ENCODE measurements at regions not wholly inside any gene's neighbourhood (a gene's known extent, or its start where the extent isn't known, plus 50 kb on each side); places are given as distances from the start of the nearest gene placed in this dataset.
"Not testable (repeated sequence)": the region's sequence is repeated elsewhere in the genome, so short reads cannot be mapped to it uniquely, and the experiment has no call there.

GRCh38 chr12:125856896-125857295, 791.7 kb downstream of the AACS start:
- no peak for DNase-seq (ENCODE audit: low read depth)
- no peak overlapping the region for H3K4me3 ChIP-seq (replicated peaks; ENCODE audit: low read depth, low read length)
- no peak for TF ChIP-seq CTCF (IDR thresholded peaks at IDR 0.05; ENCODE audit: low read length, missing control alignments)

- DNase-seq (ENCODE audit: low read depth), result no peak
- no peak overlapping the region for H3K4me3 ChIP-seq (replicated peaks; ENCODE audit: low read depth, low read length)
- no peak for TF ChIP-seq CTCF (IDR thresholded peaks at IDR 0.05; ENCODE audit: low read length, missing control alignments)
Observed at GRCh38 chr12:125860672-125861288, 795.5 kb downstream of the AACS start.

GRCh38 chr12:125861299-125862281, 796.4 kb downstream of the AACS start:
- H3K4me3 ChIP-seq (replicated peaks; ENCODE audit: low read depth, low read length), result no peak overlapping the region
- DNase-seq (ENCODE audit: low read depth), result no peak
- no peak for TF ChIP-seq CTCF (IDR thresholded peaks at IDR 0.05; ENCODE audit: low read length, missing control alignments)

DNA sequence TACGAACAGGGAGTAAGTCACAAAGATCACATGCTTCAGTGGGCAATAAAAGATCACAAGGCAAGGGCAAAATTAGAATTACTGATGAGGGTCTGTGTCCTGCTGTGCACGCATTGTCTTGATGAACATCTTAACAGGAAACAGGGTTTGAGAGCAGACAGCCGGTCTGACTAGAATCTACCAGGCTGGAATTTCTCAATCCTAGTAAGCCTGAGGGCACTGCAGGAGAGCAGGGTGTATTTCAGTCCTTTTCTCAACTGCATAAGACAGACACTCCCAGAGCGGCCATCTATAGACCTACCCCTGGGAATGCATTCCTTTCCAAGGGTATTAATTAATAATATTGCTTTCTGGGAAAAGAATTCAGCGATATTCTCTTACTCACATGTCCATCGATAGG, 800.0 kb downstream of the AACS start:
- not testable (repeated sequence) for DNase-seq (ENCODE audit: low read depth)

GRCh38 chr12:125871811-125872594, 806.8 kb downstream of the AACS start:
- no peak for TF ChIP-seq CTCF (IDR thresholded peaks at IDR 0.05; ENCODE audit: low read length, missing control alignments)
- H3K4me3 ChIP-seq (replicated peaks; ENCODE audit: low read depth, low read length), result no peak overlapping the region
- no peak for DNase-seq (ENCODE audit: low read depth)

More for the DNA sequence above, 800.0 kb downstream of the AACS start:
- H3K4me3 ChIP-seq (replicated peaks; ENCODE audit: low read depth, low read length), result not testable (repeated sequence)

- H3K4me3 ChIP-seq (replicated peaks; ENCODE audit: low read depth, low read length), result no peak overlapping the region
- no peak for TF ChIP-seq CTCF (IDR thresholded peaks at IDR 0.05; ENCODE audit: low read length, missing control alignments)
- DNase-seq (ENCODE audit: low read depth), result no peak
Observed at GRCh38 chr12:125873016-125873415, 807.8 kb downstream of the AACS start.

DNA sequence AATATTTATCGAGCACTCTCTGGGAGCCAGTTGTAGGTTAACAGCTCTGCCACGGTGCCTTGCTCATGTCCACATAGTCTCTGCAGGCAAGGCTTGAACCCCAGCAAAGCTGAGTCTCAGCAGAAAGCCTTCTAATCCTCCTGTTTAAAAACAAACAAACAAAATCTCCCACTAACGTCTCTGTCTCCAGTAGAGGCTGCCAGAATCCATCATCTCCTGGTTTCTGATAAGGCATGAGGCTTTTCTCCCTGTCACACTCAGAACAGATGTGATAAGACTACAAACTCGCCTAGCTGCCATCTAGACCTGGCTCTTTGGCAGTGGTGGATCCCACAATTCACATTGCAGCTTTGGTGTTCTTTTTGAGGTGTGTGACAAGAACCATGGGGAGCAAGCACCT, 813.2 kb downstream of the AACS start:
- no peak for DNase-seq (ENCODE audit: low read depth)
- H3K4me3 ChIP-seq (replicated peaks; ENCODE audit: low read depth, low read length), result no peak overlapping the region
- TF ChIP-seq CTCF (IDR thresholded peaks at IDR 0.05; ENCODE audit: low read length, missing control alignments), result no peak

All from fibroblast of pulmonary artery (primary cell).